ENCODE measurements at regions not wholly inside any gene's neighbourhood (a gene's known extent, or its start where the extent isn't known, plus 50 kb on each side); places are given as distances from the start of the nearest gene placed in this dataset.

DNA sequence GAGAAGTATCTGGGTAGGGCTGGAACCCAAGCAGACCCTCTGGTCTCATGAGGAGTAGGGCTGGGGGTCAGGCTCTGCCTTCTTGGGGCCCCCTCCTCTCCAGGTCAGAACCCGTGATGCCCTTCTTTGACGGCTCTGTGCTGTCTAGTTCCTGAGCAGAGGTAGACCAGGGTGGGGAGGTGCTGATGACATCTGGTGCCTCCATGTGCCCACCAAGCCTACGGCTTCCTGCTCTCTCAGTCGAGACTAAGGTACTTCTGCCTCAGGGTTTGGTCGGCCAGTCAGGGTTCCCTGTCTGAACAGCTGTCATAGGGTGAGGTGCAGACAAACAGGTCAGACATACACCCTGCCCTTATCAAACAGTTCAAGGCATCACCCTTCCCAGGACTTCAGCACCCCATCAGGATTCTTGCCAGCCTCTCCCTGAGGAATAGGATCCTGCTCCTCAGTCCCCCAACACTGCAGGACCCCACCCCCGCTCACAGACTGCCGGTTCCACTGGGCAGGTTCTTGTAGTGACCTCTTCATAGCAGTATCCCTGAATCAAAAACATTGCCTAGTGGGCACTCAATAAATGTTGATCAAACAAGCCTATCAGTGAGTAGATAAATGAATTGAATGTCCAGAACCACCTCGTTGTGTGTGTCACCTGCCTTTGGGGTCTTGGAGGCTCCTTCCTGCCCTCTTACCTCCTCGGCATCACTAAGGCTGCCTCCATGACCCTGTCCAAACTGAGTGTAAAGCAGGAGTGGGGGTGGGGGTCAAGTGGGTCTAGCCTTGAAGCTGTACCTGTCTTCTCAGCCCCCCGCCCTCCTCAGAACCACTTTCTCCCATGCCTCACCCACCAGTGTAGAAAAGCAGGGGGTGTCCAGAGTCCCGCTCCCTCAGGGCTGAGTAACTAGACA lies 158.2 kb downstream of the BUD13 start:
- Histone ChIP-seq H3K4me1 (no peaks in the 10 kb centered on the region), H3K4me3 (no peak overlapping the region), H3K27ac (no peak overlapping the region), H3K4me2 (no peak overlapping the region), H3K9me3 (no peaks in the 10 kb centered on the region)
- ChIA-PET CTCF (no interaction called here), POLR2A (no interaction called here)
- TF ChIP-seq MAZ (IDR thresholded peaks at IDR 0.05; ENCODE audit: borderline replicate concordance, low read depth, low read length) (no peak), GATA3 (IDR thresholded peaks at IDR 0.05; ENCODE audit: borderline replicate concordance) (no peak), POLR2A (IDR thresholded peaks at IDR 0.05; ENCODE audit: low read length) (no peak), KDM5A (IDR thresholded peaks at IDR 0.05) (no peak), EHF (CRISPR knock-in tag; IDR thresholded peaks at IDR 0.05) (no peak)
- 19% methylated on average over 8 of the region's 11 CpGs for WGBS (ENCODE audit: missing lambda C conversion rate)
- DNase-seq (ENCODE audit: low read depth in 1 of 2, low spot score in 1 of 2) (no peak), FAIRE-seq (no peak), ATAC-seq (no peak)

DNA sequence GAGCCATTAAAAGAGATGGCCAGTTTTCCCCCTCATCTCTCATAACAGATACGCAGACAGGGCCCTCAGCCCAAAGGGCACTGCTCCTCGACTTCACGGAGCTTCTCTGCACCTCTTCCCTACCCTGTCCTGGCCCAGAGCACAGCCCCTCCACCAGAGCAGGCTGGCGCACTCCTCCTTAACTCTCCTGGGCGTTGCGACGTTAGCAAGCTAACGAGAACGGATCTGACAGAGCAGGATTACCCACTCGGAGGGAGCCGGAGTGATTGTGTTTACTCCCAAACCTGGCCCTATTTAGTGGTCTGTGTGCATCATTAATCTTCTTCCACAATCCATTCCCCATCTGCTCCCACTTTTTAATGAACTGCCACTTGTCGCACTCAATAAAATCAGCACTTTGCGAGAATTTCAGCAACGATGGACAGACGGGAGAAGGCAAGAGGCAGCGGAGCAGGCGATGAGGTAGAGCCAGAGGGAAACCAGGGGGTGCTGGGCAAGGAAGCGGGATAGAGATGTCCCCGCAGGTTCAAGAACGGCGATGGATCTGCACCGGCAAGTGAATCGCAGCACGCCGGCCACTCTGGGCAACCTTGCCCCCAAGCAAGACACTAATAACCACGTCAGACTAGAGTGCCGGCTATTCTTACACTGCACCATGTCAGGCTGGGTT lies 159.4 kb downstream of the BUD13 start:
- FAIRE-seq (no peak), ATAC-seq (no peak), DNase-seq (ENCODE audit: low read depth in 1 of 2, low spot score in 1 of 2) (no peak)
- TF ChIP-seq NFE2L2 (conservative IDR thresholded peaks at IDR 0.05; ENCODE audit: low read length) (no peak), HOXB5 (CRISPR knock-in tag; IDR thresholded peaks at IDR 0.05) (no peak)
- TF ChIP-seq, protein P1, sequence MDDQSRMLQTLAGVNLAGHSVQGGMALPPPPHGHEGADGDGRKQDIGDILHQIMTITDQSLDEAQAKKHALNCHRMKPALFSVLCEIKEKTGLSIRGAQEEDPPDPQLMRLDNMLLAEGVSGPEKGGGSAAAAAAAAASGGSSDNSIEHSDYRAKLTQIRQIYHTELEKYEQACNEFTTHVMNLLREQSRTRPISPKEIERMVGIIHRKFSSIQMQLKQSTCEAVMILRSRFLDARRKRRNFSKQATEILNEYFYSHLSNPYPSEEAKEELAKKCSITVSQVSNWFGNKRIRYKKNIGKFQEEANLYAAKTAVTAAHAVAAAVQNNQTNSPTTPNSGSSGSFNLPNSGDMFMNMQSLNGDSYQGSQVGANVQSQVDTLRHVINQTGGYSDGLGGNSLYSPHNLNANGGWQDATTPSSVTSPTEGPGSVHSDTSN (IDR thresholded peaks at IDR 0.05), result no peak
- Histone ChIP-seq H3K27ac (no peak overlapping the region), H3K9me3 (no peaks in the 10 kb centered on the region), H3K4me3 (no peak overlapping the region), H3K4me1 (no peaks in the 10 kb centered on the region), H3K4me2 (no peak overlapping the region)
- WGBS (ENCODE audit: missing lambda C conversion rate), result 41% methylated on average over 24 of the region's 27 CpGs
- CTCF ChIA-PET, result no interaction called here
- POLR2A ChIA-PET, result no interaction called here

DNA sequence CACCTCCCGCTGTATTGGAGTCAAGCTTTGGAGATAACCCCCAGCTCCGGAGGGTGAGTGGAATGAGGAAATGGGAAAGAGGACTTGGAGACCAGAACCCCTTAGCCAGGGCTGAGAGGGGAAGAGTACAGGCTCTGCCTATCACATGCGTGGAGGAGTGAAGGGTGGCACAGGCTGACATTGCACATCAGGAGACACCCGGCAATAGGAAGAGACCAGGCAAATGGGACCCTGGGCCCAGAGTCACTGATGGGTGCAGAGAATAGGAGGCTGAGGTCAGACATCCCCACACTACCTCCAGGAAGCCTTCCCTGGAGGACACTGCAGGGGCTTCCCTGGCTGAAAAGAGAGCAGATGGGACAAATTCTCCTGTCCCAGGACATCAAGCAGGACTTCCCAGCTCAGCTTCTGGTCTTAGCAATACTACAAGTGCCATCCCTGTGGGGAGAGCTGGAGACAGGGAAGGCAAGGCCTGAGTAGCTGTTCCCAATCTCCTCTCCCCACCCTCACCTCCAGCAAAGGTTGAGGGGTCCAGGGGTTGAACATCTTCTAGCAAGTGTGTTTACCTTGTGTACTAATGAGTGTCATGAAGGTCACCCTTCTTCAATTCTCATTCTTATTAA lies 160.7 kb downstream of the BUD13 start:
- ATAC-seq, result no peak
- H3K9me3 ChIP-seq, result no peaks in the 10 kb centered on the region

More for the DNA sequence above, 160.7 kb downstream of the BUD13 start:
- H3K4me1 ChIP-seq, result no peaks in the 10 kb centered on the region
- FAIRE-seq (no peak), DNase-seq (ENCODE audit: low read depth in 1 of 2, low spot score in 1 of 2) (no peak)
- POLR2A ChIA-PET, result no interaction called here
- H3K4me3 ChIP-seq, result no peak overlapping the region
- H3K27ac ChIP-seq, result no peak overlapping the region
- WGBS (ENCODE audit: missing lambda C conversion rate), result 19% methylated on average over 4 of the region's 4 CpGs
- no peak overlapping the region for H3K4me2 ChIP-seq
- CTCF ChIA-PET, result no interaction called here
- TF ChIP-seq JUNB (IDR thresholded peaks at IDR 0.05) (no peak), HOXA7 (CRISPR knock-in tag; IDR thresholded peaks at IDR 0.05) (no peak), CBX8 (IDR thresholded peaks at IDR 0.05) (no peak), HEYL (CRISPR knock-in tag; IDR thresholded peaks at IDR 0.05) (no peak), FOXS1 (CRISPR knock-in tag; IDR thresholded peaks at IDR 0.05) (no peak), RCOR1 (IDR thresholded peaks at IDR 0.05; ENCODE audit: low read depth, low read length) (no peak), POLR2AphosphoS2 (conservative IDR thresholded peaks at IDR 0.05; ENCODE audit: low read length) (no peak), FOSB (CRISPR knock-in tag; IDR thresholded peaks at IDR 0.05) (no peak), SREBF2 (IDR thresholded peaks at IDR 0.05) (no peak), PHF8 (IDR thresholded peaks at IDR 0.05; ENCODE audit: borderline replicate concordance, low read depth) (no peak), NR3C1 (IDR thresholded peaks at IDR 0.05) (no peak), ZSCAN20 (CRISPR knock-in tag; IDR thresholded peaks at IDR 0.05) (no peak), JUN (IDR thresholded peaks at IDR 0.05) (no peak), KDM1A (IDR thresholded peaks at IDR 0.05; ENCODE audit: low read depth) (no peak), NFE2L2 (conservative IDR thresholded peaks at IDR 0.05; ENCODE audit: low read length) (no peak), NPAS2 (CRISPR knock-in tag; IDR thresholded peaks at IDR 0.05; ENCODE audit: borderline replicate concordance) (no peak), BHLHE40 (IDR thresholded peaks at IDR 0.05; ENCODE audit: low read depth, low read length) (no peak)
- TF ChIP-seq, protein P2, sequence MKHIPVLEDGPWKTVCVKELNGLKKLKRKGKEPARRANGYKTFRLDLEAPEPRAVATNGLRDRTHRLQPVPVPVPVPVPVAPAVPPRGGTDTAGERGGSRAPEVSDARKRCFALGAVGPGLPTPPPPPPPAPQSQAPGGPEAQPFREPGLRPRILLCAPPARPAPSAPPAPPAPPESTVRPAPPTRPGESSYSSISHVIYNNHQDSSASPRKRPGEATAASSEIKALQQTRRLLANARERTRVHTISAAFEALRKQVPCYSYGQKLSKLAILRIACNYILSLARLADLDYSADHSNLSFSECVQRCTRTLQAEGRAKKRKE (CRISPR knock-in tag; IDR thresholded peaks at IDR 0.05; ENCODE audit: low read depth), result no peak
- TF ChIP-seq, protein P3, sequence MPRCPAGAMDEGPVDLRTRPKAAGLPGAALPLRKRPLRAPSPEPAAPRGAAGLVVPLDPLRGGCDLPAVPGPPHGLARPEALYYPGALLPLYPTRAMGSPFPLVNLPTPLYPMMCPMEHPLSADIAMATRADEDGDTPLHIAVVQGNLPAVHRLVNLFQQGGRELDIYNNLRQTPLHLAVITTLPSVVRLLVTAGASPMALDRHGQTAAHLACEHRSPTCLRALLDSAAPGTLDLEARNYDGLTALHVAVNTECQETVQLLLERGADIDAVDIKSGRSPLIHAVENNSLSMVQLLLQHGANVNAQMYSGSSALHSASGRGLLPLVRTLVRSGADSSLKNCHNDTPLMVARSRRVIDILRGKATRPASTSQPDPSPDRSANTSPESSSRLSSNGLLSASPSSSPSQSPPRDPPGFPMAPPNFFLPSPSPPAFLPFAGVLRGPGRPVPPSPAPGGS (IDR thresholded peaks at IDR 0.05), result no peak
